T-helper 1 cell treated with Interleukin-12 subunit alpha and Interleukin-12 subunit beta and Interleukin-4 antibody, amounts not matched to agents 30 ng/mL and 1 ng/mL, for 36 hours (primary cell): ENCODE measurements at regions not wholly inside any gene's neighbourhood (a gene's known extent, or its start where the extent isn't known, plus 50 kb on each side); places are given as distances from the start of the nearest gene placed in this dataset.

ENCODE experiments used
- intact Hi-C: fragments of 100-400 bp; cut with micrococcal nuclease; formaldehyde crosslinking; loops from one replicate; pipeline ENCODE4 v1.15.1; 2024

DNA sequence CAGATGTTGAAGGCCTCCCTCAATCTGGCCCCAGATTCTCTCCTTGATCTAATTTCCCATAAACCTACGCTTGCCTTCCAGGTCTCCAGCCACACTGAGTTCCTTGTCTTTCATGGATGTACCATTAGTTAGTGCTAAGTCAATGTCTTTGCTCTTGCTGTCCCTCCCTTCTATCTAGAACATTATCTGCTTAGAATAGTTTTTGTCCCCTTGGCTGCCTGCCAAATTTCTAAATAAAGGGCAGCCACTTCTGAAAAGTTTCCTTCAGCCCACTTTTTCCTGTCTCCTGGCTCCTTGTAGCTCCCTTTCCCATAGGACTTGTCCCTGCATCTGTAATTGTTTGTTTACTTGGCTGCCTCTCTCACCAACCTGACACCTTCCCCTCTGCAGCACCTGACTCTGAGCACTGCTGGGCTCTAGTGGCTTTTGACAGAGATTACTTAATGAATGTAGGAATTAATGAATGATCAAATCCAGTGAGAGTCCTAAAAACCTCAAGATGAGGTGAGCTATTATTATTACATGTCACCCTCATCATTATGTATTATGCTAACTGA lies 58.3 kb downstream of the CXCL12 start:
- intact Hi-C loops: no loop called here

DNA sequence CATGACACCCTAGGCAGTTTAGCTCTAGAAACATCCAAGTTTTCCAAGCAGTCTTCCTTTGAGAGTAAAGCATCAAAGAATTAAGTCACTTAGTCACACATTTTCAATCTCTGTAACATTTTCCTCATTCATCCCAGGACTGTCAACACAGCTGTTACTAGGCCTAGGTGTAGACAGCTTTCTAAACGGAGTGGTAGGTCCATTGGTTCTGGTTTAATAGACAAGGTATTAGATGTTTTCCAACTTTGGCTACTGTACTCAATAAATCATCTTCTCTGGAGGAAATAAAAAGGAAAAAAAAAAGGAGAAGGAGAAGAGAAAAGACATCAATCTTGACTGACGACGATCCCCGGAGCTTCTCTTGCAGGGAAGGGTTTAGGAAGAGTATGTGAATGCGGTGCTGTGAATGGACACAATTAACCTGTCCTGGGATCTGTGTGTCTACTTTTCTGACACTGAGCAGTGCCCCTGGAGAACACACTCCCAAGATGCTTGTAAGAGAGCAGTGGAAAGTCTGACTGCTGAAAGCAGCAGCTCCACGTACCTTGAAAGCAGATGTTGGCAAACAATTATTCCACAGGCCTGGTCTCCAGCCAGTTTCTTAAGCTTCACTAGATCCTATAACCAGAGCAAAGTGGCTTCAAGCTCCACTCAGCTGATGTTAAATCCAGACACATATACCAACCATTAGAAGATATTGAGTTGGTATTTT lies 59.1 kb downstream of the CXCL12 start:
- intact Hi-C loops: no loop called here

DNA sequence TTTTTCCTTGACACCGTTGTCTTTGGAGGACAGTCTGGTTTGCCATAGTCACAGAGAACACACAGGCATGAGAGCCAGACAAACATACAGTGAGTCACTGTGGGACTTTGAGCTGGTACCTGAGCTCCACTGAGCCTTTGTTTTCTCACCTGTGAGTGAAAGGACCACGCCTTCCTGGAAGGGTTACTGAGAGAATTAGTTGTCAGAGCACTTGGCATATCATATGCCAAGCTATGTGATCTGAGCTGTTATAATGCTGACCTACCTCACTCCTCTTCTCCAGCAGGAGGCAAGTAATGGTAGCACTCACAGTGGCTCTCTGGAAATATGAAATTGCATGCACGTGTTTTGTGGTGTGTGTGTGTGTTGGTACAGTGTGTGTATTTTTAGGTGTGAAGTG lies 59.7 kb downstream of the CXCL12 start:
- intact Hi-C loops: no loop called here

DNA sequence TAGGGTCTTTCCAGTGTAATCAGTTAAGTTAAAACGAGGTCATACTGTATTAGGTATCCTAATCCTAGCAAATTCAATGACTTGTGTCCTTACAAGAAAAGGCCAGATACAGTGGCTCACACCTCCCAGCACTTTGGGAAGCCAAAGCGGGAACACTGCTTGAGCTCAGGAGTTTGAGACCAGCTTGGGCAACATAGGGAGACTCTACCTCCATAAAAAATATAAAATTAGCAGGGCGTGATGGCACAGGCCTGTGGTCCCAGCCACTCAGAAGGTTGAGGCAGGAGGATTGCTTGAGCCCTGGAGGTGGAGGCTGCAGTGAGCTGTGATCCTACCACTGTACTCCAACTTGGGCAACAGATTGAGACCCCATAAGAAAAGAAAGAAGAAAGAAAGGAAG lies 61.1 kb downstream of the CXCL12 start:
- intact Hi-C loops: no loop called here

DNA sequence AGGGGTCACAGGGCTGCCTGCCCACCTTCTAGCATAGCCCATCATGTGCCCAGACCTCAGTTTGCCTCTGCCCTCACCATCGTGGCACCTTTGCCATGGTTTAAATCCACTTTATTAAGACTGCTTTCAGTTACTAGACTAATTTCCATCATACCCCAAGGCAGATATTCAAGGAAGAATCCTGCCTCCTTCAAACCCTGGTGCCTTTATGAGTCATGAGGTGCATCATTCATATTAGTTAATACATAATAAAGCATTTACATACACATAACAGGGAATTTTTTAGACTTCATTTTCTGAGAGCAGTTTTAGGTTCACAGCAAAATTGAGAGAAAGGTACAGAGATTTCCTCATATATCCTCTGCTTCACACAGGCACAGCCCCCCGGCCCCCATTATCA lies 62.8 kb downstream of the CXCL12 start:
- intact Hi-C loops: no loop called here

DNA sequence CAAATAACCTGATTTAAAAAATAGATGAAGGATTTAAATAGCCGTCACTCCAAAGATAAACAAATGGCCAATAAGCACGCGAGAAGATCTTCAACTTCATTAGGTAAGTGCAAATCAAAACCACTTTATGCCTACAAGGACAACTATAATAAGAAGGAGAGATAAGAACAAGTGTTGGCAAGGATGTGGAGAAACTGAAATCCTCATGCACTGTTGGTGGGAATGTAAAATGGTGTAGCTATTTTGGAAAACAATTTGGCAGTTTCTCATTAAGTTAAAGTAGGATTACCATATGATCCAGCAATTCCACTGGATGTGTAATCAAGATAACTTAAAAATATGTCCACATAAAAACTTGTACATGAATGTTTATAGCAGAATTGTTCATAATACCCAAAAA lies 64.1 kb downstream of the CXCL12 start:
- intact Hi-C loops: no loop called here

DNA sequence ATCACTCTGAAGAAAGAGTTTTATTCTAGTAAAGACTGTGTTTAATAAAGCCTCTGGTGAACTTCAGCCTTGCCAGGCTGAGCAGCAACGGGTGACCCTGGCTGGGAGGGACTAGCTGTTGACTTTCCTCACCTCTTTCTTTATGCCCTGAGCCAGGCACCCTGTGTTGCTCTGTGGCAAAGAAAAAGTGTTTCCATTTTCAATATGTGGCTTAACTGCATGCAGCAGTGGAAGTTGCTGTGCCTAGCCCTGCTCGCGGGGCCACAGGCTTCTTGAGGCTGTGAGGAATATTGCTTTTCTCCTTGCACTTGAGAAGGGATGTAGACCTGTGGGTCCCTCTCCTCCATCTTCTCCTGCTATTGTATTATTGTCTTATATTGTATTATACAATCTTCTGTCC lies 67.0 kb downstream of the CXCL12 start:
- intact Hi-C loops: loop anchor here (10.0 kb wide), 1 partner anchor 547 kb away; no protein-coding TSS in a partner anchor

DNA sequence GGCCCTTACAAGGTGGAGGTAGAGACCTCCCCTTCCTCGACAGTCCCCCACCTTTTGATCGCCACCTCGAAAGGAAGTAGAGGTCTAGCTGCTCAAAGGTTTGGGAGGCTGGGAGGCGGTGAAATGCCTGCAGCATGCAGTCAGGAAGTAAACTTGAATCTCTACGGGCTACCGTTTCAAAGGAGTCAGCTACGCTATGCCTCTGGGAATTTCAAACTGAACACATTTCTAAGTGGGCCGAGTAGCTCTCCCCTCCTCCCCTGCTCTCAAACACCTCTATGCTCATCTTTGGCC lies 68.0 kb downstream of the CXCL12 start:
- intact Hi-C loops: loop anchor here (10.0 kb wide), 1 partner anchor 548 kb away; no protein-coding TSS in a partner anchor

DNA sequence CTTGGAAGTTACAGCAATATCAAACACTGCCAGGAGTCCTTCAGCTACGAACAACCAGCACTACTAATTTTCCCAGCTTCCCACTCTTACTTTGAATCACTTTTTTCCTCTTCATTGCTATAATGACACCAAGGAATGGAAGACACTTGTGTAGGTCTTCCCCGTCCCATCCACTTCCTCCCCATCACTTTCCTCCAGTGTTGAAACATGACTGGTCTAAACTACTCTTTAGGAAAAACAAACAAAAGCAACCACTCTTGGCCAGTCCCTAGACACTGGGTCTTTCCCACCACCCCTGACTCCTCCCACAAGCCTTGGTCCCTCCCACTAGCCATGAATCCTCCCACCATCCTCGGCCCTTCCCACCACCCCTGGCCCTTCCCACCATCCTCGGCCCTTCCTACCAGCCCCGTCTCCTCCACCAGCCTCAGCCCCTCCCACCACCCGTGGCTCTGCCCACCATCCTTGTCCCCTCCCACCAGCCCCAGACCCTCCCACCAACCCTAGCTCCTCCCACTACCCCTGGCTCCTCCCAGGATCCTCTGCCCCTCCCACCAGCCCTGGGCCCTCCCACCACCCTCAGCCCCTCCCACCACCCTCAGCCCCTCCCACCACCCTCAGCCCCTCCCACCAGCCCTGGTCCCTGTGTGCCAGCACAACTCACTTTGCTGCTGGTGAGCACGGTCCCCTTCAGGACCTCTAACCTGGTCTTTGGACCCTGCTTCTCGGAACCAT lies 68.5 kb downstream of the CXCL12 start:
- intact Hi-C loops: loop anchor here (10.0 kb wide), 1 partner anchor 548 kb away; no protein-coding TSS in a partner anchor

DNA sequence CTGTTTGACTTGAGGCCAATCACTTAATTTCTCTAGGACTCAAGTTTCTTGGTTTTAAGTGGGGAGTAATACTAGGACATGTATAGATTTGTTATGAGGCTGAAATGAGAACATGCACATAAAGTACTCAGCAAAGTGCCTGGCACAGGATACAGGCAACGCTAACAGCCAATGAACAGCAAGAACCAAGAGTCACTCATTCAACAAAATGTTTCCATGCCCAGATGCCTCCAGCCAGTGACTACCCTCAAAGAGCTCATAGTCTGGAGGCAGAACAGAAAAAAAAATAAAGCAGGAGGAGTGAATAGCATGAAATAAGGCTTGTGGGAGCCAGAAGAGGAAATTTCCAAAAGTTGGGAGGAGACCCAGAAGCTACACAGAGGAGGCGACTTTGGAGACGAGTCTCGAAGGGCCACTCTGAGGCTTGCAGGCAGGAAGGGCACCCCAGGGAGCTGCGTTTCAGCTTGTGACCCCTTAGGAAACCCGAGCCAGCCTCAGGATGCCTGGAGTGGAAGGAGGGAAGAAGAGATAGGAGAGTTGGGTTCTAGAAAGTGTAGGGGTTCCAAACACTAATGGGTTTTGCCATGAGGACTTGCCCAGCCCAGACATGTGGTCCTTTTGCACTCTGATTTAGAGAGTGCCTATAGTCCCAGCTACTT lies 70.0 kb downstream of the CXCL12 start:
- intact Hi-C loops: loop anchor here (10.0 kb wide), 1 partner anchor 550 kb away; no protein-coding TSS in a partner anchor

DNA sequence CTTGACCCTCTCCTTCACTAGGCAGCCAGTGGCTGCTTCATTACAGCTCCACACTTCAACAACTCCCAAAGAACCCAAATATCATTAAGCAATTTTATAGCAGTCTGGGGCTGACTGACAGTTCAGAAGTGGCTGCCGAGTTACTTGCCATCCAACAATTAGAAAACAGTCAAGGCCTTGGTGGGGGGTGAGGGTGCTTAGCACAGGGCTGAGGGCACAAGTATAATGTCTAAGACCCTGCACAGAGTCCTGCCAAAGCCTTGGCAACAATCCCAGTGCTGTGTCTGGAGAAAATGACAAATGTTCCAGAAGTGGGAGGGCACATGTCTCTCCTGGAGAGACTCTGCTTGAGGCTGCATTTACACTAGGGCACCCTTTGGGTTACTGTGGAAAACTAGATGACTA lies 71.1 kb downstream of the CXCL12 start:
- intact Hi-C loops: loop anchor here (10.0 kb wide), 1 partner anchor 551 kb away; no protein-coding TSS in a partner anchor

DNA sequence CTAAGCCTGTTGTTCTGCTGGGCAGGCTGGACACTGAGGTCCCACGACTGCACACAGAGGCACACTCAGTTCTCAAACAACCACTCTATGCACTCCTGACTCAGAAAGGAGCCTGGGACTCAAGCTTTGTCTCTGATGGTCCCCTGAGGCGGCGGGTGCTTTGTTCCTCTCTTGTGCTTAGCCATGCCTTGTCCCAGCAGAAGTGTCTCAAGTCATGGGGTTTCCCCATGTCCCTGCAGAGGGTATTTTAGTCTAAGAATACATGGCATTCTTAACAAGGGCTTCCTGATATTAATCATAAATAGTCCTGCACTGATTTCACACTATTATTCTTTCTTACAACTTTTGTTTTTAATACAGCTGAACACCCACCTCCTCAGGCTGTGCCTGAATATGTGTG lies 72.5 kb downstream of the CXCL12 start:
- intact Hi-C loops: loop anchor here (10.0 kb wide), 1 partner anchor 552 kb away; no protein-coding TSS in a partner anchor

DNA sequence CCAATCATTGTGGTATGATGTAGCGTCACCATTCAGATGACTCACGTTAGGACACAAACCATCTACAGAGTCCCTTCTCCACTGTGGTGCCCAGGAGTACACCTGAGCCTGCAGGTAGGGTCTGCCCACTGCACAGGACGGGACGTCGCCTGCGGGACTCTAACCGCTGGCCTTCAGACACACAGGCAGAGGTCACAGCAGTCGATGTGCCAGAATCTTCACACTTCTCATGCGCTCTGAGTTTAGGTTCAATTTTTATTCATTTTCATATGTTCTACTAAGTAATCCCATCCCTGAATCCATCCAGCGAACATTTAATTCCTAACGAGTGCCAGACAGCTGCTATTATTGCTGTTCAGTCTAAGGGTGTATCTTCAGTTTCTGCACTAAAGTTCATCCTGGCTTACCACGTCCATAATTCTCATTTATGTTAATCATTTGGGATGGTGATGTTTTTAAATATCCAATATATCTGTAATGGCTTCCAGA lies 73.3 kb downstream of the CXCL12 start:
- intact Hi-C loops: loop anchor here (1.0 to 10.0 kb wide), 3 partner anchors 553 to 640 kb away; no protein-coding TSS in a partner anchor

DNA sequence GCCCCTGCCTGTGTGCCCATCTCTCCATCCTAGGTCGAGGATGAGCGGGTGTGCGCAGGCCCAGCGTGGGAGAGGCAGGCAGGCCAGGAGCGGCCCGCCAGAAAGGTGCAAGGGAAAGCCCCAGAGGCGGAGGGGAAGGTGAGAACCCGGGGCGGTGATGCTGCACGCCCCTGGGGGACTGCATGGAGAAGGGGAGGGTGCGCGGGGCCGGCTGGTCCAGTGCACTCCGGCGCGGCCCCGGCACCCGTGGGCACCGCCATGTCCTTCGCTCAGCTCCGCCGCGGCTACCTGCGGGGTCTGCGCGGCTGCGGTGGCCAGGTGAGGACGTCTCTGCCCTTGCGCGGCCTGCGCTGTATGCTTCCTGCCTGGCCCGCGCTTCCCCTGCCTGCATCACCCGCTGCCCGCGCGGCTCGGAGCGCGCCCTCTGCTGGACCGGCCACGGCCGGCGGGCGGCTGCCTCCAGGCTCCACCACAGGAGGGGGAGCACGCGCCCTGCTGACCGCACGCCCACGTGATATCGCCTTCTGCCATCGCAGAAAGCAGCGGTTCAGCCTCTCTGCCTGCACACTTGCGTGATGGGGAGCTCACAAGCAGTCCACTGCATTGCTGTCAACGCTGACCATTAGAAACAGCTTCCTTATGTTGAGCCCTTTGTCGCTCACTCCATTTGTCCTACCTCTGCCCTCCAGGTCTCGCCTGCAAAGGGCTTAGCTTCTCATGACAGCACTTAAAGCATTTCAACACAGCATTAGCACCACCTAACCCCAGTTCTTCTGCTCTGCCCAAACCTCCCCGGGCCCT lies 73.9 kb downstream of the CXCL12 start:
- intact Hi-C loops: loop anchor here (1.0 to 10.0 kb wide), 3 partner anchors 554 to 640 kb away; no protein-coding TSS in a partner anchor

DNA sequence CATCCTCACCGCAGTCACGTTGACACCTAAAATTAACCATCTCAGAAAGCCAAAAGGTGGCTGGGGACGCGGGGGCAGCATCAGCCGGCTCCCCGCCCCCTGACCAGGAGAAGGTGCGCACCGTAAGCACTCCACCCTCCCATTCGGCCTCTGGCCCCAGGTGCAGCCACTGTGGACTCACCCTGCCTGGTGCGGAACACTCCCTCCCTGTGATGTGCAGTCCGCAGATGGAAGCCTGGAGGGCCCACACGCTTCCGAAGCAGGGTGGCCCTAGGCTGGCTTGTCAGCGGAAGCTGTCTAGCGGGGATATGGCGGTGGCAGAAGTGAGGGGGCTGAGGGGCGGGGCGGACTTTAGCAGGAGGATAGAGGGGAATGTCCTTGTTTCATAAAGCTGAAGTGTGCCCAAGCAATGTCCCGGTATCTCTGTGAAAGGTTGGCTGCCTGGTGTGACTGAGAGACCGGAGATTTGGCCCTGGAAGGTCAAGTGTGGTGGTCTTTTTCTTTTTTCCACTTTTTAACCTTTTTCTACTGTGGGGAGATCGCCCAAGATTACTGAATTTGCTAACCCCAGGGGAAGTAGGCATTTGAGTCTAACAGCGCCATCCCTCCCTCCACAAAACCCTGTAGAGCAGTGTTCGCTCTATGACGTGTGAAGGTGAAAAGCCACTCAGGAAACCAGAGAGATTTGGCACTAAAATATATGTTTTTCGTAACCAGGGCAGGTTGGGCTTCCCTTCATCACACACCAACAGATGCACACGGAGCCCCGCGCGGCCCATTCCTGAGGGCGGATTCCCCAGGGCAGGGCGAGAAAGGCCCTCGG lies 74.7 kb downstream of the CXCL12 start:
- intact Hi-C loops: loop anchor here (10.0 kb wide), 1 partner anchor 555 kb away; no protein-coding TSS in a partner anchor

DNA sequence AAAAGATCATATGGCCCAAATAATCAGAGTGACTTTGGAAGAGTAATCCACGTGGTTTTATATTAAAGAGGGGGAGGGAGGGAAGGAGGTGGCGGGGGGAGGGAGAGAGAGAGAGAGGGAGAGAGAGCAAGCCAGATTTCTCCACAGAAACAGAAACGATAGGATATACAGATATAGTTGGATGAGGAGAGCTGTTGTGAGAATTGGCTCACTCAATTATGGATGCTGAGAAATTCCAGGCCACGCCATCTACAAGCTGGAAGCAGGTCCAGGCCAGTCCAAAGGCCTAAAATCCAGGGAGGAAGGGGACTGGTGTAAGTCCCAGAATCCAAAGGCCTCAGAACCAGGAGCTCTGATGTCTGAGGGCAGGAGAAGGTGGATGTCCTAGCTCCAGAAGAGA lies 75.5 kb downstream of the CXCL12 start:
- intact Hi-C loops: no loop called here

DNA sequence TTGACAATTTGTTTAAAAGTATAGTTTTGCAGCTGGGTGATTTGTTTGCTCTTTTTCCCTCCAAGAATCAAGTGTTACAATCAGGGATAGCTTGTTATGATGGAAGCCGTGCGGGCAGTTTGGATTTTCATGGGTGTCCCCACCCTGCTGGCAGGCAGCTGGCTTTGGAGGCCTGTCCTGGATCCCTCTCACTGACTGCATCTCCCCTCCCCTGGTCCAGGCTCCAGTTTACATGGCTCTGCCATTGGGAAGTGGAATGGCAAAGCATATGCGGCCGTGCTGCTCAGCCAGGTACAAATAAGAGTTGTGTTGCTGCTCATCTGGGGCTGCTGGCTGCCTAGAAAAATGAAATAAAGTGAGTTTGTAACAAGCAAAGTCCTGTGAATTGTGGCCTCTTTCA lies 76.0 kb downstream of the CXCL12 start:
- intact Hi-C loops: no loop called here

DNA sequence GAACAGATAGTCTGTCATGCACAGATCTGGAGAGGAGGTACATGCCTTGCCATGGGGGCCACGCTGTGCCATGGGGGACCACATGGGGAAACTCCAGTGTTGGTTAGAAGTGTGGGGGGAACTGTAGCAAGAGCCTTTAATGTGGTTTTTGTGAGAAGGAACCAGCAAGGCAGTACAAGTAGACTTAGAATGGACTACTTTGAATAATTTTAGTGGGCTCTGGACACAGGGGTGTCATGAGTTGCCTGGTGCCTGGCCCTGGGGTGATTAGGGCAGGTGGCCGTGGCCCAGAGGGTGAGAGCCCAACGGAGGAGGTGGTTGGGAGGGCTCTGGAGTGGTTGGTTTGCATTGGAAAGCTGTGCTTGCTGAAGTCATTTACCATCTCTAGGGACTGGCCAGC lies 77.2 kb downstream of the CXCL12 start:
- intact Hi-C loops: no loop called here

DNA sequence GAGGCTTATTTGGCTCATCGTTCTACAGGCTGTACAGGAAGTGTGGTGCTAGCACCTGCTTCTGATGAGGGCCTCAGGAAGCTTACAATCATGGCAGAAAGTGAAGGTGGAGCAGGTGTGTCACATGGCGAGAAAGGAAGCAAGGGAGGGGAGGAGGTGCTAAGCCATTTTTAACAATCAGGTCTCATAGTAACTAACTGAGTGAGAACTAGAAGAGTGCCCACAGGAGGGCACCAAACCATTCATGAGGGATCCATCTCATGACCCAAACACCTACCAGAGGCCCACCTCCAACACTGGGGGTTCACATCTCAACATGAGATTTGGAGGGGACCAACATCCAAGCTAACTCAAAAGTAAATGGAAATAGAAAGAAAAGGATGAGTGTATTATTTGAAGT lies 78.1 kb downstream of the CXCL12 start:
- intact Hi-C loops: no loop called here

DNA sequence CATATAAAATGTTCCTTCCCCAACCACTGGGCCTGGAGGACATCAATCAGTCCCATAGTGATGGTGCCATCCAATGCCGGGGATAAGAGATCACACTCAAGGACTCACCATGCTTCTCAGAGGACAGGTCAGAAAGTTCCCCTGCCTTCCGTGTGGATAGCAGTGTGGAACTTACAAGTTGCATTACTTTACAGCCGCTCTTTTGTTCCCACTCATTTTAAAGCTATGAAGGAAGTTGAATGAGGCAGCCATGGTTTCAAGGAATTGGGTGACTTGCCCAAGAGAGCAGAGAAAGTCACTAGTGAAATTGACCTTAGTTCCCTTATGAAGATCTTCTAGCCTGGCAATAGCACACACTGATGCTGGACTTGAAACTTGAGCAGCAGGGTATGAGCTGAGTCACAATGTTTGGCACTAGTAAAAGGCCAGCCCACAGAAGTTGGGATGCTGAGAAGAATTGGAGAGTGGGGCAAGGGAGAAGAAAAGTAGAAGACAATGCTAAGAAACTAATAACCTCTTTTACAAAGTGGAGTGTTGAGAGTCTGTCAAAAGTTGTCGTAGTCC lies 78.7 kb downstream of the CXCL12 start:
- intact Hi-C loops: no loop called here
